Stimulated activated CD4-positive, alpha-beta T cell treated with anti-CD3 and anti-CD28 coated beads, Interleukin-2, amount 100 ng/mL, for 4 hours (primary cell): ENCODE measurements at regions not wholly inside any gene's neighbourhood (a gene's known extent, or its start where the extent isn't known, plus 50 kb on each side); places are given as distances from the start of the nearest gene placed in this dataset.
"Not testable (repeated sequence)": the region's sequence is repeated elsewhere in the genome, so short reads cannot be mapped to it uniquely, and the experiment has no call there.

Experiments
- DNase-seq: peaks from one replicate; pipeline ENCODE4 v3.0.0-alpha.2; 2020; ENCODE audit warnings: low read depth

DNA sequence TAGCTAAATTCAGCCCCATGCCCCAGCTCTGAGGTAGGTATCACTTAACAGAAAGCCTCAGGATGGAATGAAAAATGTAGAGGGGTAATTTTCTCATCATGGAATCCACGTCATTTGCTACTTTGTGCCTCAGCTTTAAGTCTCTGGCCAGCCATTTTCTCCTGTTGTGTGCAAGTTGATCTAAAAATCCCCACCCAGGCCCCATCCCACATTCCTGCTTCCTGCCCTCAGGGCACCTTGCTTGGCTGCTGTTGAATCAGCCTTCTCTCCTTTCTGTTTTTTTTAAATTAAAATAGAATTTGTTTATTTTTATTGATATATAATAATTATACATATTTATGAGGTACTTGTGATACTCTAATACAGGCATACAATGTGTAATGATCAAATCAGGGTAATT is 179.9 kb upstream of the TSHZ3 start:
- DNase-seq: no peak

DNA sequence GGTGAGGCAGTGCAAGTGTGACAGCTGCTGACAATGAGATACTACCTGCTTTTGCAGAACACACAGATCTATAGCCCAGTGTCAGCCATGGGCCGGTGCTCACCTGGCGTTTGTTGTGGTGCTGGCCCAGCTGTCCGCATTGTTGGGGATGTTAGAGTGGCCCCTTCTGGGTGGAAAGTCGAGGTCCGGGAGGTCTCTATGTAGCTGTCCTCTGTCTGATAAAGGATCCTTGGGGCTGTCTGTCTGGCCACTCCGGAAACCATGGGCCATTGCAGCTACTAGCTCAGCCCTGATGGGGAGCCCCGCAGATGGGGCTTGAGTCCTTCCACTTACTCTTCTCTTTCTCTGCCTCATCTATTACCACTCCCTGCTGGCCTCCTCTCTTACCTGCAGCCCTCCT is 181.5 kb upstream of the TSHZ3 start:
- DNase-seq: no peak

DNA sequence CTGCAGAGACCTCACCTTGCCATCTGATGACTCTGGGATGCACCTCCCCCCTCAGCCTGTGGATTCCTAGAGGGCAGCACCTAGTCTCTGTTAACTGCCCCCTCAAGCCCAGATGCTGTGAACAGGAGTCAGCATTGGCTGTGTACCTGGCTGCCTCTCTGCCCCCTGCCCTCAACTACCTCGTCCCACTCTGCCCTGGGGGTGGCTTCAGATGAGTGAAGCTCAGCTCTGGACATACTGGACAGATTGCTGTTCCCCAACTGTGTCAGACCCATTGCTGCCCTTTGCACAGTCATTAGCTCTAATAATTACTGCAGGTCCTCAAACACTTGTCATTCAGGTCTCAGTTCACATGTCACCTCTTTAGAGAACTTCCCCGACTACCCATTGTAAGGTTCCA is 182.1 kb upstream of the TSHZ3 start:
- no peak for DNase-seq

DNA sequence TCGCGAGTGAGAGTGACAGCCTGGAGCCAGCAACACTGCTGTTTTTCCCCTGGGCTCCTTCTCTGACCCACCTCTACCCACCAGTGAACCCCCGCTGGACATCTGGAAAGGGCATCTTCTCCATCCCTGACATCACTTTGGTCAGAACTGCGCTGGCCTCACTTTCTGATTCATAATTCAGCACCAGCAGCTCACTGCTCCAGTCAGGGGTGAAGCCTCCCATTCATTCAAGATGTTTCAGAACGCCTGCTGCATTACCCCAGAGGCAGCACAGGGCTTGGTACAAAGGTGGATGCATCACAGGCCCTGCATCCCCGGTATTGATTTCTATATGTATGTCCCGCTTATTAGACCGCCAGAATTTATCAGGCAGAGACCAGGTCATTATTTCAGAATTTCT is 182.8 kb upstream of the TSHZ3 start:
- no peak for DNase-seq

DNA sequence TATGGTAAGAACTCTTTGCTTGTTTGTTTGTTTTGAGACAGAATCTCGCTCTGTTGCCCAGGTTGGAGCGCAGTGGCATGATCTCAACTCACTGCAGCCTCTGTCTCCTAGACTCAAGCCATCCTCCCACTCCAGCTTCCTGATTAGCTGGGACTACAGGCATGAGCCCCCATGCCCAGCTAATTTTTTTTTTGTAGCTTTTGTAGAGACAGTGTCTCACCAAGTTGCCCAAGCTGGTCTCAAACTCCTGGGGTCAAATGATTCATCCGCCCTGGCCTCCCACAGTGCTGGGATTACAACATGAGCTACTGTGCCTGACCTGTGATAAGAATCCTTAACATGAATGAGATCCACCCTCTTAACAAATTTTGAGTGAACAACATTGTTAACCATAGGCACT is 183.9 kb upstream of the TSHZ3 start:
- DNase-seq: no peak

DNA sequence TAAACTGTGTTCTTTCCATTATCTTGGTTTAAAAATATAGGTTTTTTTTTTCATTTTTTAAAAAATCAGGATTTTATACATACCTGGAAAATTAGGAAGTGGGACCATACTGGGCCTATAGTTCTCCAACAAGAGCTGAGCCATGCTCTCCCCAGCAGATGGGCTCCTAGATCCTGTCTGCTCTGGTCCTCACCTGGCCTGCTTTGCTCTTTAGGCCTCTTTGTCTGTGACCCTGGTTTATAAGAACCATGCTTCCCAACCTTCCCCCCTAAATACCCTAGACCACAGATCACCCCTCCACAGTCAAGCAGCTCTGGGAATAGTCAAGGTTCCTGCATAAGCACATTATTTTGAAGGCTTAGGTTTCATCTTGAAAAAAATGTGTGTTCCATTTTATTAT is 185.0 kb upstream of the TSHZ3 start:
- DNase-seq: no peak

DNA sequence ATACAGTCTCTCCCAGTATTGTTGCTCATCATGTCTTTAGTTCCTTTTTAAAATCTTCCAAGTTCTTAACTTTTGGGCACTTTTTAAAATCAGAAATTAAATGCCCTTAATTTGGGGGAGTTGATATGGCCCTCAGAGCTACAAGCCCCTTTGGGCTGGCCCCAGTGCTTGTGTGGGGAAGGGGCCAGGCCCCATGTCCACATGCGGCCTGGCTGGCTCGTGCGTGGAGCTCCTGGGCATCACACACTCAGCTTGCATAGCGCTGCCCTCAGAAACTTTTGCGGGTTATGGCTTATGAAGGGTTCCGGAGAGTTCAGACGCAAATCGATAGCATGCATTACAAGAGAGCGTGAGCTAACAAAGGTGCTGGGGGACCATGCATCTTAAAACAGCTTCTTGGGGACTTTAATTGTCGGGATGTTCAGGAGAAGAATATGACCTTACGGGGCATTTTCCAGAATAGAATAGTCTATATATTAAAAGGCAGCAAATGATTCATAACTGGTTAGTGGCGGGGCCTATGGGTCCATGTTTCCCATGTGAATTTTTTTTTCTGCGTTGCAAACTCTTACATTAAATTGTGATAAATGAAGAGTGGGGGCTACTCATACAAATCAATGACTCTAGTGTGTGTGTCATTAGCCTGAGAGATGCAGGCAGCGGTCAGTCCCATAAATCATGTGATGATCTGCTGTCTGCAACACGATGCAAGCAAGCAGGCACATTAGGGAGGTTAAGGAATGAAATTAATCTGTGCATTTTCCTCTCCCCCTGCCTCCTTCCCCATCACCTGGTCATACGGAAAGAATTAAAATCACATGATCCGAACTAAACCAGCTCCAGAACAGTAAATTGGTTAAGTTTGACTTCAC is 185.8 kb upstream of the TSHZ3 start:
- DNase-seq: no peak

DNA sequence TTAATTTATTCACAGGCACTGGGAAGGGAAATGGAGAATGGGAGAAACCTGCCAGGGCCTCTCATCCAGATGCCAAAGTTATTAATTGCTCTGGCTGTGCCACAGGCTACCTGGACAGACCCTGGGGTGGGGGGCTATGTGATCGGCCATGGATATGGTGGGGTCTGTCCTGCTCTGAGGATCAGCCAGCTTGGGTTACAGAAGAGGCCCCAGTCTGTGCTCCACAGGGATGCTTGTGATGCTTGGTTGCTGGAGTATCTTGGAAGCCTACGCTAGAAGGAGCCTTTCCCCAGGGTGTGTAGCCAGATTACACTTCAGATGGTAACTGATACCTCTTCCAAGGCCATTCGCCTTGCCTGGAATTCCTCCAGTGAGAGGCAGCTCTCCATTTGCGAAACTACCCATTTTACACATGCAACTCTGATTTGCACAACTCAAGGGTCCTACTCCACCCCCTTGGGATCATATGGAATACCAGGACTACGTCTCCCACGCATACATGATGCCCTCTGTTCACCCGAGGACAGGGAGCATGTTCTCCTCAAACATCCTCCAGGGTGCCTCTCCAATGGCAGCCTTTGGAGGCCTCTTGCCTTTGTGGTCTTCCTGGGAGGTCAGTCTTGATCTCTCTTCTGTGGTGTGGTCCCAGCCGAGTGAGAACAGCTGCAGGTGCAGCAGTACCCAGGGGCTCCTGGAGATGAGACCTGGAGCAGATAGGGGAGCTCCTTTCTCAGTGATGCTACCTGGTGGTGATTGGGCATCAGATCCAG is 186.6 kb upstream of the TSHZ3 start:
- no peak for DNase-seq

DNA sequence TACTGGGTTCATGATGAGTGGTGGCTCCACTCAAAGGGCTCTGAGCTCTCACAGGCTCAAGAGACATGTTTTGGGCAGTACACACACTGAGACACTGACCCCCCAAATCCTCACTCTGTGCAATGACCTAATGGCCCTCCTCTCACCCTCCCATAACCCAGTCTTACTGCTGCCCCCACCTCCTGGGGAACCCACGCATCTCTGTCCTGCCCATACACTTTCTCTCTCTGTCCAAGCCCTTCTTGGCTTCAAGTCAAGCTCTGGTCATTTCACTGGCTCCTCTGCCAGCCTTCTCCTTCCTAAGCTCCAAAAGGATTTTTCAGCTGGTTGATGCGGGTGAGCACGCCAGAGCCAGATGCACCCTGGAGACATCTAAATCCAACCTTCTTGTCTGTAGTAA is 187.9 kb upstream of the TSHZ3 start:
- no peak for DNase-seq

DNA sequence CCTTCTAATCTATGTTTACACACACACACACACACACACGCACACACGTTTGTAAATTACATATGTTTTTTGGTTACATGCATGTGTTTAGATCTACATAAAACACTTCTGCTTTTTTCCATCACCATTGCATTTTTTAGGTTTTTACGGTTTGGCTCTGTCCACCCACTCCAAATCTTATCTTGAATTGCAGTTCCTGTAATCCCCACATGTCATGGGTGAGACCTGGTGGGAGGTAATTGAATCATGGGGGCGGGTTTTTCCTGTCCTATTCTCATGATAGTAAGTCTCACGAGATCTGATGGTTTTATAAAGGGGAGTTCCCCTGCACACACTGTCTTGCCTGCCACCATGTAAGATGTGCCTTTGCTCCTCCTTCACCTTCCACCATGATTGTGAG is 188.7 kb upstream of the TSHZ3 start:
- DNase-seq: not testable (repeated sequence)

DNA sequence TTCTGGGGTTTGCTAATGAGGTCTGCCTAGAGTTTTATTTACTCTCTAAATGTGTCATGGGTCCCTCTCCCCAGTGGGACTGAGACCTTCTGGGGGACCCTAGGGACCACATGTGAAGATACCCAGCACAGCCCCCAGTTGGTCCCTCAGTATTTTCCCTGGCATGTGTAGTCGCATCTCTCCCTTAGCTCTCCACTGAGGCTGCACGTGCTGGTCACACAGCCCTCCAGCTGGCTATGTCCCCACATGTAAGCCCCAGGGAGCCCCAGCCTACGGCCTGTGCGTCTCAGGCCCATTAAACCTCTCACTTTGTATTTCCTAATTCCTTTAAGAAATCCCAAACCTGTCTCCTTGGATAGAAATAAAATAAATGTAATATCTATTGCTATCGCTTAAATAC is 189.6 kb upstream of the TSHZ3 start:
- DNase-seq: no peak

DNA sequence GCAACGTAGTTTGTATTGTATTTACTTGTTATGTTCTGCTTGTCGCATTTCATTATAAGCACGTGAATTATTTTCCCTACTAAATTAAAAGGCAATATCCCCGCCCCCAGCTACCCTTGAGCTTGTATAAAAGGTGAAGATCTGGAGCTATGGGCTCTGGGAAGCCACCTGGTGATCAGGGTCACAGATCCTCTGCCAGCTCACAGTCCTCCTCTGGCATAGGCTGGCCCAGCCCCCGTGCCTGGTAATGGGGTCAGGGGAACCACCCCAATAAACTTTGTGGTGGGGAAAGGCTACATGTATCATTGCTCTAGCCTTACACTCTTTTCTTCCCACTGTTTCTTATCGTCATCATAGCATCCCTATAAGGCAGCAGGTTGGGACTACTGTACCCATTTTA is 190.2 kb upstream of the TSHZ3 start:
- no peak for DNase-seq

DNA sequence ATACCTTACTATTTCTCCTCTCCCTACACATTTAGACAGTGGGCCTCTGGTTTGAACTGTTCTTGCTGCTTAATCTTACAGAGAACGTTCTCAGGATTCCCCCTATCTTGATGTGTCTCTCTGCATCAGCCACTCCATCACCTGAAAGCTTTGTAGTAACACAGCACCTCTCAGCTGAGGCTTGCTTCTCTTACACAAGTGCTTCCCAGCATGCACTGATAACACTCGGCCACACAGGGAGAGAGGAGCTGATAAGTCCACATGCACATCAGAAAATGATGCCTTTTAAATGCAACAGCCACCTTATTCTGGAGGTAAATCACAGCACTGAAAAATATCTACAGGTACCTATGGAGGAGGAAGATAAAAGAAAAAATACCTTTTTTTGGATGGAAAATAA is 192.2 kb upstream of the TSHZ3 start:
- no peak for DNase-seq

DNA sequence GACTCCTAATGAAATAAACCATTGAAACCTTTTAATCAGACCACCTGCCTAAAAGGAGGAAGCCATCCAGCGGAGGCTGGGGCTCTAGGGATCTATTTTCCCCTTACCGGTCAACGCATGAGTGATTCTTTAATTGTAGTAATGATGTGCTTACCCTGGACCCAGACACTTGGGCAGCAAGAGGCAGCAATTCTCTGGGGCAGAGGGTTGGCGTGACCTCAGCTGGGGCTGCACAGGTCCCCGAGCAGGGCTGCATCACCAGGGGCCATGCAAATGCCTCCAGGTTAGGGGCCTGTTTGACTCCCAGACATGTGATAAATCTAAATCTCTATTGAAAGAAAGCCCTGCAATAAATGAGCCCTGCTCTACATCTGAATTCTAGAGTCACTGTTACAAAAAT is 194.2 kb upstream of the TSHZ3 start:
- no peak for DNase-seq

DNA sequence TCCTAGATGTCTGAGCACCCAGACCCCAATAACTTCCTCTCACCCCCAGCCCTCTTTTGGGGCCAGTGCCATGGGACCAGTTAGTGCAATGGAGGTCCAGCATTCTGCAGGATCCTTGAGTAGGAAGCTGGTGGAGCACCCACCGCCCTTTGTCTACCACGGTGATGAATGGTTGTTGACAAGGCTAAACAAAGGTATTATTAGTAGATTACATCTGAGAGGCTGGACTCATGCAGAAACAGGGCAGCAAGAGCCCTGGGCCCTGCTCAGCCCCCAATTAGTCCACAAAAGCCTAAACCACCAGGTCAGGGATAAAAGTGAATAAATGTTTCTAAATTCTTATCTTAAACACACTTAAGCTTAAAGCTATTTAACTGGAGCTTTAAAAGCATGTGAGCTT is 196.5 kb upstream of the TSHZ3 start:
- DNase-seq: no peak

DNA sequence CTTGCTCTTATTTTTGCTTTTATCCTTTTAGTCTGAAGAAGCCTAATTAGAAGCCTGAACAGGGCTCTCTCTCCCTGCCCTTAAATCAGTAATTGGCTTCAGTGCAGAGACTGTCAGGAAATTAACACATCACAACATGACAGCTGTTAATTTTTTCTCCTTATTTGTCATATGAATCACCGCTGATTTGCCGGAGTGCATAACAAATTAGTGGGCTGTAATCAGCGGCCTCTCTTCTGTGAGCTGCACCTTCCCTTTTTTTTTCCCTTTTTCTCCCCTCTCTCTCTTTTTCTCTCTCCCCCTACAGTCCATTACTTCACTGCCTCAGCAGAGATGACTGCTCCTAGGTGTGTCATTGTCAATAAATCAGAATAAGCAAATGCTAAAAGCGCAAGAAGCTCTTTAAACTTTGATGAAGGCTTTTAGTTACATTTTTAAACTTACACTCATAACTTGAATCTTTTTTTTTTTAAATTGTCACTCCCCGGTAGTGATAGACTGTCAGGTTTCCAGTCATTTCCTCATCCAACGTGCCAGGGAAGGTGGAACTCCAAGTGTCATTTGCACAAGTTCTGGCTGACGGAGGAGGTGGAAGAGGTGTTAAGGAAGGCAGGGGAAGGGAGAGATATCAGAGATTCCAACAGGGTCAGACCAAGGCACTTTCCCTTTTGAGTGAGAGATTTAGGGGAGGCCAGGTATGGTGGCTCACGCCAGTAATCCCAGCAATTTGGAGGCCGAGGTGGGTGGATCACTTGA is 197.1 kb upstream of the TSHZ3 start:
- DNase-seq: no peak

DNA sequence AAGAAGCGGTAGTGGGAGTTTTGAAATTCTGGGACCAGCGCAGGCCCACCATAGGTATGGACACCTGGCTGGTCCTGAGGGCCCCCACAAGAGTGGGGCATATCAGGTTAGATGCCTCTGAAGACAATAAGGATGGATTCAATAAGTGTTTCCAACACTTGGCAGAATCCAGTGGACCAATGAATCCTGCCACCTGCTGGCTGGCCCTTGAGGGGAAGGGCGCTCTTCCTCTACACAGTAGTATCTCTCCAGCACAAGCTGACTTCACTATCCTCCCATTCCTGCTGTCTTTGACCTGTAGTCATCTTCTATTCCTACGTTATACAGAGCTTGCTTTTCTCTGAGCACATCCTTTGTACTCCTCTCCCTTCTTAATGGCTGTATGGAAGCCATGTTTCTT is 199.7 kb upstream of the TSHZ3 start:
- DNase-seq: no peak

DNA sequence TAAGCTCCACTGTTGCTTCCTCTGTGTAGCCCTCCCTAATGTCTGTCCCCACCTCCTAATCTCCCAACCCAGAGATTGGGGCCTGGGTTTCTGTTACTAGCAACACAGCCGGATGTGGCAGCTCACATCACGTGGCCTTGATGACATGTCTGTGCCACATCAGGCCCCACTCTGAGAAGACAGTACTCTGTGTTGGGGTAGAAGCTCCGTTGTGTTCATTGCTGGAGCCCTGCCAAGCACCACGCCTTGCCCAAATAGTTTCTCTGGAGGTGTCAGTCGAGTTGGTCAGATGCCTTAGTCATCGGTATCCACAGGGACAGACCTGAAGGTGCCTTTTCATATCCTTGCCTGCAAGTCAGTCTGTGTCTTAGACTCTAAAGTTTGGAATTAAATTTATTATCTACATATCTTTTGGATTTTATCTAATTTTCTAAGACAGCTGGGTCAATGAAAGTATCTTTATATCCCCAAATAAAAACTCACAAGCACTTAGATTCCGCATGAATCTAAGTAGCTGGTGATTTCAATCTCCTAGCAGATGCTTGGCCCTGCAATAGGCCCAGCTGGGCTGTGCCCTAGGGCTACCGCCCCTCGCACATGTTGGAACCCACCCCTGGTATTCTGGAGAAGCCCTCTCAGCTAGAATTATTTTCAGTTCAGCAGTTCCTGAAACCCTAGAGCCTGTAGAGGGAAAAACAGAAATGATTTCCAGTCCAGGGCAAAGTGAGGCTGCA is 204.0 kb upstream of the TSHZ3 start:
- DNase-seq: no peak

DNA sequence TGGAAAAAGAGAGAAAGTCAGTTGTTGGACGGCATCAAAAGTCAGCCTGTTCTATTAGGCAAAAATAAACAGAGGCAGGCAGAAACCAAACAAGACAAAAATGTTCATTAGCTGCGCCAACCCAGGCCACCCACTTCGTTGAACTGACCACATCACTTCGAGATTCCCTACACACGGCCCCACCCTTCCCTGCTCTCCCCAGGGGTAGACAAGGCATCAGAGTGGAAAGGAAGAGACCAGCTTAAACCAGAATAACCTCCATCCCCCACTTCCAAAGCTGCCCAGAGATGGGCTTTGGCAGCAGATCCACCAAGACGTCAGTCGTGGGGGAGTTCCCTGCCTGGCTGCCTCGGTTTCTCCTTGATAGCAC is 204.6 kb upstream of the TSHZ3 start:
- DNase-seq: no peak

DNA sequence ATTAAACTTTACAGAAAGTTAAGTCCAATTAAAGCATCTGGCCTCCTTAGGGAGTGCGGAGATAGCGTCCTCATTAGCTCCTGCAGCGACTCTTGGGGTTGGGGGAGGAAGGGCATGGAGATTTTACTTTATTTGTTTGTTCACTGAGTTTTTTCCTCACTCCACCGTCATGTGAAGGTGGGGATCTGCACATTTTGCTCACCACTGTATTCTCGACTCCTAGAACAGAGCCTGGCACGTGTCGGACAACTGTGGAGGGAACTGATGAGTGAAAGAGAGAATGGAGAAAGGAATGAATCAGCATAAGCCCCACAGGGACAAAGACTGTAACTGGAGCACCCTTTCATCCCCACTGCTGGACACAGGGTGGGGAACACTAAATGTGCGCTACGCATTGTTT is 205.1 kb upstream of the TSHZ3 start:
- DNase-seq: no peak

DNA sequence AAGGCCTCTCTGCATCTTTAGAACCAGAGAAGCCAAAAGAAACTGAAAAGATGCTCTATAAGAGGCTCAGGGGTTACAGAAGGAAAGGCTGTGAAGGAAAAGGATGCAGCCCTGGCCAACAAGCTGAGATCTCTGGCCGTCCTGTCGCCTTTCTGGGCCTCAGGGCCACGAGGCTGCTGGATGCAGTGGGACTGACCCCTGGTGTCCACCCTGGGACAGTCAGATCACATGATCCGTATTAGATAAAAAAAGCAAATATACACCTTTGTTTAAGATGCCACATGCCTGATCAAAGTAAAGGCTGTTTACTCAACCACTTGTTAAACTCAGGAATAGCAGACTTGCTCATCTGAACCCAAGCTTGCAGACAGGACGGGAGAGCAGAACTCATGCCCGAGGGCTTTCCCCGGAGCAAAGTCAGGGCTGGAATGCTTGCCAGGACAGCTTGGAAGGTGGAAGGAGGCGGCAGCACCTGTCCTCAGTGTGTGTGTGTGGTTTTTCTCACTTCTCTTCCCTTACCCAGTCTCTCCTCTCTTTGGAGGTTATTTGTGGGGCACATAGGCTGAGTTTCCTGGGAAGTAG is 206.5 kb upstream of the TSHZ3 start:
- no peak for DNase-seq

DNA sequence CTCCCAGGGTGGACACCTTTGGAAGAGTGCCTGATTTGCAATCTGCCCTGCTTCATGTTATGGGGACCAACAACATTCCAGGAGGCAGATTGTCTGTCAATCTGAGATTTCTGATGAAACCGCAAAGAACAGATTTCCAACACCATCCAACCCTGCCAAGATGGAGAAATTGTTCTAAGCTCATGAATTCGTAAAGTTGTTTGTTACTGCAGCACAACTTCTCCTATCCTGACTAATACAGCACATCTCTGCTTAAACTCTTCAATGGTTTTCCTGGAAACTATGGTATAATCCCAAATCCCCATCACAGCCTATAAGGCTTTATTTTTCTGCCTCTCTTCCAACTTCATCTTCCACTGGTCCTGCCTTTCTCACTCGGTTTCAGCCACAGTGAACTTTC is 210.3 kb upstream of the TSHZ3 start:
- DNase-seq: no peak
